Epithelial cell of esophagus (primary cell): ENCODE measurements at regions not wholly inside any gene's neighbourhood (a gene's known extent, or its start where the extent isn't known, plus 50 kb on each side); places are given as distances from the start of the nearest gene placed in this dataset.

Experiments used
- DNase-seq: peaks from one replicate; pipeline ENCODE4 v3.0.0; 2010; ENCODE audit warnings: low read depth
- H3K4me3 ChIP-seq: 2 replicates; pipeline ENCODE4 v1.5.1; 2011; ENCODE audit warnings: mild to moderate bottlenecking, low read length, control low read depth
- CTCF ChIP-seq: IDR thresholded peaks from 2 replicates; pipeline ENCODE4 v1.5.1; 2011; ENCODE audit warnings: low read depth, mild to moderate bottlenecking, low read length, control low read depth, inconsistent platforms; ENCODE audit not compliant: insufficient read depth; ENCODE audit errors: missing control alignments

- no peak for DNase-seq
- TF ChIP-seq CTCF, result no peak
- H3K4me3 ChIP-seq, result no peak overlapping the region
These were observed 205.2 kb downstream of the STK31 start for GRCh38 chr7:23915236-23915635.

DNA sequence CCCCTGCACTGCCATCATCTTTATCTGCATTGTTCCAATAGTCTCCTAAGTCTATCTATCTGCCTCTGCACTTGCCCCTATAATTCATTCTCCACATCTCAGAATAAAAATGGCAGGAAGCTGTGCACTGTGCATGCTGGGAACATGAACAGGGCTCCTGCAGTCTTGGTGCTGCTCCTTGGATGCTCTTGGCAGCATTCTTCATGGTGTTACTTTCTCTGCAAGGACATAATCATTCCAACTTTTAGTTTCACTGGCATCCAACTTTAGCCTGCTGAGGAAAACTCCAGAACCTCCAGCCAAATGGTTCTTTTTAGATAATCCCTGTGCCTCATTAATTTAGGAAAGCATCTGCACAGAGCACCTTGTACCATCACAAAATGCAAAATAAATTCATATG, 208.3 kb downstream of the STK31 start:
- no peak for TF ChIP-seq CTCF
- no peak overlapping the region for H3K4me3 ChIP-seq
- DNase-seq, result no peak

DNA sequence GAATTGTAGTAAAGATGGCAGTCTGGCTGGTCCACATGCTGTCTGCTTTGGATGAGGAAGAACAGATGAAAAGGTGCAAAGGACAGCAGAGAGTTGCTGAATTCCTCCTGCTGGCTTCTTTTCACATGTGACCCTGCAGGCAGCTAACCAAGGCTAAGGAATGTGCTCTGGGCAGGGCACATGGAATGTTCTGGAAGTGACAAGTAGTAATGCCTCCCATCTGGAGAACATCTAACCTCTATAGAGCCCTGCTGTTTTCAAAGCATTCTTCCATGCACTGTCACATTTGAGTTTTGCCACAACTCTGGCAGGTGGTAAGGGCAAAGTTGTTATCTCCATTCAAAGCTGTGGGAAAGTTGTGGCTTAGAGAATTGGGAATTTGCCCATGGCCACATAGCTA, 208.8 kb downstream of the STK31 start:
- H3K4me3 ChIP-seq, result no peak overlapping the region
- no peak for TF ChIP-seq CTCF
- no peak for DNase-seq

- no peak for TF ChIP-seq CTCF
- H3K4me3 ChIP-seq, result no peak overlapping the region
These were observed 215.1 kb downstream of the STK31 start for GRCh38 chr7:23925088-23925487.

DNA sequence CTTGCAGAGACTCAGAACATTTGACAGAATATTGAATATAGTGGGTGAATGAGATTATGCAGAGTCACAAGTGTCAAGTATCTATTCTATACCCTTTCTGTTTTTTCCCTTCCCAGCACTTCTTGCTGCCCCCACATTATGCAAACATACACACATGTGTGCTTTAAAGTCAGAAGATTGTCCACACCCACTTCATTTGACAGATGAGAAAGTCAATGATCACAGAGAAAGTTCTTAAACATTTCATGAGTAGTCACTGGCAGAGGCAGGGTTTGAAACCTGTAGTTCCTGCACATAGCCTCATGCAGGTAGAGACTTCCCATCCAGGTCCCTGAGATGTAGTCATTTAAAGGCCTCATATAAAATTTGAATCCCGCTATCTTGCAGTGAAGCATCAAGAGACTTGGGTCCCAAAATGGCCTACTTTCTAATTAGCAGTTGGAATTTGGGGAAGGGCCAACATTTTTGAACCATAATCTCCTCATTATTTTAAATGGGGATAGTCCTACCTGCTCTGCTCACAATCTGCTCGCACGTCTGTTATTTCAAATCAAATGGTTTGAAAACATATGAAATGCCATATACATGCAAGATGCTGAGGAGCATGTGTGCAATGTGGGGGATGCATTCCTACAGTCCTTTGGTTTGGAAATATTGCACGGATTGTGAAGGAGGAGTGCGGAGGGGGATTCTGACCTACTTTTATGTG, 217.8 kb downstream of the STK31 start:
- TF ChIP-seq CTCF, result no peak
- H3K4me3 ChIP-seq, result no peak overlapping the region
- no peak for DNase-seq

More at GRCh38 chr7:23925088-23925487, 215.1 kb downstream of the STK31 start:
- DNase-seq, result no peak

GRCh38 chr7:23928418-23928775, 218.4 kb downstream of the STK31 start:
- no peak for DNase-seq
- no peak overlapping the region for H3K4me3 ChIP-seq
- TF ChIP-seq CTCF, result no peak

DNA sequence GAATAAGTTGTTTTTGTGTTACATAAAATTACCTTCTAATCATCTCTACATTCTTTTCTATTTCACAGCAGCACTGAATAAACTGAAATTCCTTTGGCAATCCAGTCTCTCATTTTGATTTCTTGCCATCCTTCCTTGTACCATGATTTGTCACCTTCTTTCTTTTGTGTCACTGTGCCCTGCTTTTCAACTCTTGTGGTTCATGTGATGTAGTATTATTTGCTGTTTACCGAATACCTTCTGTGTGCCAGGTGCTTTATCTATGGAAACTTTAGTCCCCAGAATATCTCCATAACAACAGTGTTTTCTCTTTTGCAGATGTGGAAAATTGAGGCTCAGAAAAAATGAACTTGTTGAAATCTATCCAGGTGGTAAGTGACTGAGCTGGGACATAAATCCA, 220.3 kb downstream of the STK31 start:
- TF ChIP-seq CTCF, result no peak
- H3K4me3 ChIP-seq, result no peak overlapping the region
- DNase-seq, result no peak
